ENCODE measurements at regions not wholly inside any gene's neighbourhood (a gene's known extent, or its start where the extent isn't known, plus 50 kb on each side); places are given as distances from the start of the nearest gene placed in this dataset.
"Not testable (repeated sequence)": the region's sequence is repeated elsewhere in the genome, so short reads cannot be mapped to it uniquely, and the experiment has no call there.

- DNase-seq (ENCODE audit: low read depth): no peak
These were observed 89.1 kb upstream of the C1GALT1C1 start for GRCh38 chrX:120718969-120719368.

DNA sequence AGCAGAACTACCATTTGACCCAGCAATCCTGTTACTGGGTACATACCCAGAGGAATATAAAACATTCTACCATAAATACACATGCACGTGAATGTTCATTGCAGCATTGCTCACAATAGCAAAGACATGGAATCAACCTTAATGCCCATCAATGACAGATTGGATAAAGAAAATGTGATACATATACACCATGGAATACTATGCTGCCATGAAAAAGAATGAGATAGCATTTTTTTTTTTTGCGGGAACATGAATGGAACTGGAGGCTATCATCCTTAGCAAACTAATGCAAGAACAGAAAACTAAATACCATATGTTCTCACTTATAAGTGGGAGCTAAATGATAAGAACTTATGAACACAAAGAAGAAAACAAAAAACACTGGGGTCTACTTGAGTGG is 72.5 kb upstream of the C1GALT1C1 start:
- DNase-seq (ENCODE audit: low read depth): not testable (repeated sequence)

DNA sequence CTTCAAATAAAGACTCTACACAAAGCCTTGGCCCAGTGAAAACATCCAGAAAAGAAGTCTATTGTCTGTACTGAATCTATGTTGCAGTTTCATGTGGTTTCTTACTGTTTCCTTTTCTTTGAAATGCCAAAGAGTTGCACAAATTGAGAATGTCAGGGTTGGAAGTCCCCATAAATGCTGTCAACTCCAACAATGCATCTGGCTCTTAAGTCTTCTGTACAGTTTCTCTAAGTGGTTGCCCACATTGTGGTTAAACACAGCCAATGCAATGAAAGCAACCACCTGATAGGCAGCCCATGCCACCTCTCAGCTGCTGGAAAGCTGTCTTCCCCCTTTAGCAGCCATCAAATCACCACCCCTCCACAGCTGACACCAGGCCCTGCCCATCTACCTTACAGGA is 67.2 kb upstream of the C1GALT1C1 start:
- no peak for DNase-seq (ENCODE audit: low read depth)

DNA sequence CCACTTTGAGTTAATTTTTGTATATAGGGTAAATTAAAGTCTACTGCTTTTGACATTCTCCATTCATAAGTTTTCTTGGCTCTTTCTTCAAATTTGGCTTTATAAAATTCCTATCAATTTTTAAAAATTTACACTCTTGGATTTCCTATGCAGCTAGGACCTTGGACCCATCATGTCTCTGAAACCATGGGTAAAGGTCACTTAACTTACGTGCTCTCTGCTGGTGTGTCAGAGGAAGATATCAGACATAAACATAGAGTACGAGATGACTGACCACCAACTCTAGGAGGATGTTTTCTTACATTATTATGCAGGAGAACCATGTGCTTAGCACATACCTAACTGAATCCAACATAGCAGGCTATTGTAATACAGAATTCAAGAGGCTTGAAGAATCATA is 62.5 kb upstream of the C1GALT1C1 start:
- DNase-seq (ENCODE audit: low read depth): no peak

DNA sequence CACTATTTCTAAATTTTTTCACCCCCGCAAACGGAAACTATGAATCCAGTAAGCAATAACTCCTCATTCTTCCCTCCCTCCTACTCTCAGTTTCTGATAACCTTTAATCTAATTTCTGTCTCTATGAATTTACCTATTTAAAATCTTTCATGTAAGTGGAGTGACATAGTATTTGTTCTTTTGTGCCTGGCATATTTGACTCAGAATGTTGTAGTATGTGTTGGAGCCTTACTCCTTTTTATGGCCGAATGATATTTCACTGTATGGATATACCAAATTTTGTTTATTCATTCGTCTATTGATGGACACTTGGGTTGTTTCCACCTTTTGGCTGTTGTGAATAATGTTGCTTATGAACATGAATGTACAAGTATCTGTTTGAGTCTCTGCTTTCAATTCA is 61.1 kb upstream of the C1GALT1C1 start:
- DNase-seq (ENCODE audit: low read depth): no peak

DNA sequence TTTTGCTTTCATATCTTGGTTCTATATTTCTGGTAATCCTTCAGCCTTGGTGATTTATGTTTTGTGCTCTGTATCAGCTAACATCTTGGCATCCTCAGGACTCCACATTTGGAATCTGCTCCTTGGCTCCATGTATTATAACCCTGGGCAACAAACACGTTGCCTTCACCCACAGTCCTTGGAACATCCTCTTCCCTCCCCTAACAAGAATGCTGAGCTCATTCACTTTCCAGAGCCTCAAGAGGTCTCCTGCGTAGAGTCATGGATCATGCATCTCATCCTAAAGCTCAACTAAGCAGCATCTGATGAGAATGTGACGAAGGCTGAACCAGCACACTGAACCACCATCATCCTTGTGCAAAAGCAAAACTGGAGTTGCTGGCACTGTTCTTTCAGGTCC is 60.5 kb upstream of the C1GALT1C1 start:
- DNase-seq (ENCODE audit: low read depth): no peak

- no peak for DNase-seq (ENCODE audit: low read depth)
These were observed 50.2 kb upstream of the C1GALT1C1 start for GRCh38 chrX:120680090-120680489.

All from renal cortical epithelial cell (primary cell).